Neuronal stem cell (in vitro differentiated cells): ENCODE measurements at regions not wholly inside any gene's neighbourhood (a gene's known extent, or its start where the extent isn't known, plus 50 kb on each side); places are given as distances from the start of the nearest gene placed in this dataset.

Source experiments
- DNase-seq: peaks from one replicate; pipeline ENCODE4 v3.0.0-alpha.2; 2013; ENCODE audit warnings: low spot score
- H2AFZ ChIP-seq: one replicate; pipeline ENCODE4 v1.6.1; 2013; ENCODE audit warnings: mild to moderate bottlenecking, low read length, inconsistent platforms
- H2AK5ac ChIP-seq: 2 replicates; pipeline ENCODE4 v1.6.1; 2013; ENCODE audit warnings: low read depth, mild to moderate bottlenecking, inconsistent platforms, low read length, moderate library complexity, mixed read lengths
- H2BK120ac ChIP-seq: 2 replicates; pipeline ENCODE4 v1.6.1; 2013; ENCODE audit warnings: low read depth, mild to moderate bottlenecking, inconsistent platforms, low read length, moderate library complexity, mixed read lengths
- H2BK12ac ChIP-seq: one replicate; pipeline ENCODE4 v1.6.1; 2013; ENCODE audit warnings: low read length, inconsistent platforms
- H2BK15ac ChIP-seq: 2 replicates; pipeline ENCODE4 v1.6.1; 2013; ENCODE audit warnings: mild to moderate bottlenecking, low read length, inconsistent platforms, mixed read lengths
- H2BK5ac ChIP-seq: one replicate; pipeline ENCODE4 v1.6.1; 2013; ENCODE audit warnings: inconsistent platforms, mild to moderate bottlenecking, low read length, moderate library complexity
- H3K14ac ChIP-seq: one replicate; pipeline ENCODE4 v1.6.1; 2013; ENCODE audit warnings: low read length, inconsistent platforms
- H3K18ac ChIP-seq: 2 replicates; pipeline ENCODE4 v1.6.1; 2013; ENCODE audit warnings: low read length, inconsistent platforms
- H3K23ac ChIP-seq: 2 replicates; pipeline ENCODE4 v1.6.1; 2013; ENCODE audit warnings: low read depth, mild to moderate bottlenecking, mixed read lengths, low read length, inconsistent platforms; ENCODE audit not compliant: poor library complexity
- H3K27ac ChIP-seq: replicated peaks from 3 replicates; pipeline ENCODE4 v1.5.1; 2013; ENCODE audit warnings: low read length, inconsistent platforms
- H3K27me3 ChIP-seq, 3 experiments: 2 replicates each; pipeline ENCODE4 v1.6.1; 2013; ENCODE audit warnings: low read length in 3 of 3, mild to moderate bottlenecking in 2 of 3, inconsistent platforms in 1 of 3, low read depth in 1 of 3, mixed read lengths in 1 of 3, moderate library complexity in 1 of 3; ENCODE audit not compliant: control insufficient read depth in 3 of 3, insufficient read depth in 3 of 3
- H3K36me3 ChIP-seq, 2 donors: replicated peaks in 1 of 2; 2 replicates each; pipeline ENCODE4 v1.6.1; 2013; ENCODE audit warnings: low read length in 2 of 2; ENCODE audit not compliant: control insufficient read depth in 2 of 2, insufficient read depth in 2 of 2
- H3K4ac ChIP-seq: 2 replicates; pipeline ENCODE4 v1.6.1; 2013; ENCODE audit warnings: inconsistent platforms, mild to moderate bottlenecking, low read length, moderate library complexity
- H3K4me1 ChIP-seq, 2 donors: 1 replicate in 1 of 2; 2 replicates in 1 of 2; pipeline ENCODE4 v1.6.1; 2013; ENCODE audit warnings: low read length in 2 of 2, low read depth in 1 of 2; ENCODE audit not compliant: control insufficient read depth in 2 of 2, insufficient read depth in 1 of 2
- H3K4me2 ChIP-seq: one replicate; pipeline ENCODE4 v1.6.1; 2013; ENCODE audit warnings: mild to moderate bottlenecking, low read length, inconsistent platforms; ENCODE audit not compliant: insufficient read depth, poor library complexity, severe bottlenecking
- H3K4me3 ChIP-seq, 2 donors: 2 replicates each; pipeline ENCODE4 v1.5.1; 2013; ENCODE audit warnings: low read length in 2 of 2, mild to moderate bottlenecking in 2 of 2, inconsistent platforms in 1 of 2, moderate library complexity in 1 of 2
- H3K79me1 ChIP-seq: one replicate; pipeline ENCODE4 v1.6.1; 2013; ENCODE audit warnings: low read depth, mild to moderate bottlenecking, inconsistent platforms, low read length, moderate library complexity
- H3K9ac ChIP-seq: one replicate; pipeline ENCODE4 v1.6.1; 2013; ENCODE audit warnings: mild to moderate bottlenecking, low read depth, low read length, inconsistent platforms; ENCODE audit not compliant: poor library complexity
- H3K9me3 ChIP-seq, 2 donors: replicated peaks in 1 of 2; 2 replicates each; pipeline versions ENCODE3 to v1.6.1; 2013; ENCODE audit warnings: low read length in 2 of 2, mild to moderate bottlenecking in 2 of 2, inconsistent platforms in 1 of 2, low read depth in 1 of 2, mixed read lengths in 1 of 2, moderate library complexity in 1 of 2; ENCODE audit not compliant: control insufficient read depth in 2 of 2, insufficient read depth in 1 of 2
- H4K8ac ChIP-seq: one replicate; pipeline ENCODE4 v1.6.1; 2013; ENCODE audit warnings: low read depth, mild to moderate bottlenecking, inconsistent platforms, low read length, moderate library complexity
- H4K91ac ChIP-seq: one replicate; pipeline ENCODE4 v1.6.1; 2013; ENCODE audit warnings: low read length, low read depth, mild to moderate bottlenecking, inconsistent platforms; ENCODE audit not compliant: poor library complexity
- WGBS, 2 donors: extraction: QIAGEN DNeasy Blood & Tissue Kit; methylation state at CpG; one replicate each; pipeline ENCODE4 v1.1.7; 2013; ENCODE audit warnings: missing lambda C conversion rate in 2 of 2, mixed read lengths in 1 of 2; ENCODE audit not compliant: insufficient read length in 2 of 2, insufficient replicate concordance in 1 of 2; ENCODE audit errors: extremely low coverage in 2 of 2; 5-methylcytosine and 5-hydroxymethylcytosine counted together

GRCh38 chr12:61267474-61267873 is 992.7 kb upstream of the USP15 start:
- Histone ChIP-seq H3K9me3 (peaks cover 0 to 11% of the 10 kb centered on the region in 2 donors), H3K36me3 (no peaks in the 10 kb centered on the region), H3K4me3 (no peak overlapping the region), H3K4me2 (no peak overlapping the region), H2BK5ac (no peak overlapping the region), H4K8ac (no peak overlapping the region), H2BK120ac (no peak overlapping the region), H3K23ac (no peak overlapping the region), H4K91ac (no peak overlapping the region), H3K27me3 (no peaks in the 10 kb centered on the region), H2BK15ac (no peak overlapping the region), H3K18ac (no peak overlapping the region), H2AFZ (peak overlapping the region; percentile 20), H3K14ac (no peak overlapping the region), H2AK5ac (no peak overlapping the region), H3K4me1 (peaks cover 0 to 3% of the 10 kb centered on the region in 2 donors), H3K9ac (no peak overlapping the region), H3K27ac (no peak overlapping the region), H2BK12ac (no peak overlapping the region), H3K79me1 (no peaks in the 10 kb centered on the region), H3K4ac (no peak overlapping the region)
- no peak for DNase-seq
- WGBS, 2 donors: no CpG with 5 or more reads among the region's 1 CpG

- H3K23ac ChIP-seq: no peak overlapping the region
Measured at GRCh38 chr12:61272441-61272840, 987.8 kb upstream of the USP15 start.

GRCh38 chr12:61282790-61283575 is 977.2 kb upstream of the USP15 start:
- no peak overlapping the region for H3K4me2 ChIP-seq
- no peak overlapping the region for H4K8ac ChIP-seq
- no peak overlapping the region for H3K27ac ChIP-seq
- H3K18ac ChIP-seq: no peak overlapping the region
- H4K91ac ChIP-seq: no peak overlapping the region
- peaks cover 5 to 6% of the 10 kb centered on the region in 2 donors for H3K9me3 ChIP-seq
- no peaks in the 10 kb centered on the region for H3K79me1 ChIP-seq
- H2BK120ac ChIP-seq: no peak overlapping the region
- WGBS, 2 donors: no CpG with 5 or more reads among the region's 3 CpGs
- H2BK12ac ChIP-seq: no peak overlapping the region
- H3K4ac ChIP-seq: no peak overlapping the region
- no peak overlapping the region for H2BK5ac ChIP-seq
- no peak overlapping the region for H3K23ac ChIP-seq
- H3K9ac ChIP-seq: no peak overlapping the region
- H2AFZ ChIP-seq: no peak overlapping the region
- H3K36me3 ChIP-seq: no peaks in the 10 kb centered on the region
- H3K4me1 ChIP-seq: no peaks in the 10 kb centered on the region
- H3K4me3 ChIP-seq: no peak overlapping the region
- H3K14ac ChIP-seq: no peak overlapping the region
- no peak overlapping the region for H2AK5ac ChIP-seq
- DNase-seq: no peak
- H2BK15ac ChIP-seq: no peak overlapping the region
- H3K27me3 ChIP-seq: no peaks in the 10 kb centered on the region

More at GRCh38 chr12:61272441-61272840, 987.8 kb upstream of the USP15 start:
- Histone ChIP-seq H3K4me3 (no peak overlapping the region), H2BK120ac (no peak overlapping the region), H3K79me1 (no peaks in the 10 kb centered on the region), H2BK5ac (no peak overlapping the region), H3K9me3 (no peaks in the 10 kb centered on the region), H3K14ac (no peak overlapping the region), H3K4me1 (no peaks in the 10 kb centered on the region), H2BK15ac (no peak overlapping the region), H3K27ac (no peak overlapping the region), H2AFZ (no peak overlapping the region), H3K18ac (no peak overlapping the region), H4K91ac (no peak overlapping the region), H3K27me3 (no peaks in the 10 kb centered on the region), H3K9ac (no peak overlapping the region), H2BK12ac (no peak overlapping the region), H2AK5ac (no peak overlapping the region), H3K36me3 (no peaks in the 10 kb centered on the region), H4K8ac (no peak overlapping the region), H3K4ac (no peak overlapping the region), H3K4me2 (no peak overlapping the region)
- no peak for DNase-seq

GRCh38 chr12:61290473-61290872 is 969.7 kb upstream of the USP15 start:
- H3K4me2 ChIP-seq: no peak overlapping the region
- no peak overlapping the region for H3K9ac ChIP-seq
- no peak overlapping the region for H3K4ac ChIP-seq
- no peaks in the 10 kb centered on the region for H3K4me1 ChIP-seq
- H2BK15ac ChIP-seq: no peak overlapping the region
- no peak overlapping the region for H3K4me3 ChIP-seq
- H3K9me3 ChIP-seq: peaks cover 6 to 7% of the 10 kb centered on the region in 2 donors
- no peaks in the 10 kb centered on the region for H3K27me3 ChIP-seq
- no peak overlapping the region for H3K23ac ChIP-seq
- H2BK12ac ChIP-seq: no peak overlapping the region
- H4K8ac ChIP-seq: no peak overlapping the region
- no peak overlapping the region for H3K27ac ChIP-seq
- no peak overlapping the region for H4K91ac ChIP-seq
- DNase-seq: no peak
- H3K79me1 ChIP-seq: no peaks in the 10 kb centered on the region
- H2BK120ac ChIP-seq: no peak overlapping the region
- H3K14ac ChIP-seq: no peak overlapping the region
- no peak overlapping the region for H2AK5ac ChIP-seq
- H2BK5ac ChIP-seq: no peak overlapping the region
- no peak overlapping the region for H3K18ac ChIP-seq
- H2AFZ ChIP-seq: no peak overlapping the region
- no peaks in the 10 kb centered on the region for H3K36me3 ChIP-seq
- no CpG with 5 or more reads among the region's 2 CpGs for WGBS, 2 donors
